HG02642 (cell line): ENCODE measurements at regions not wholly inside any gene's neighbourhood (a gene's known extent, or its start where the extent isn't known, plus 50 kb on each side); places are given as distances from the start of the nearest gene placed in this dataset.

Source experiments
- ATAC-seq: cut with Tn5 transposase; IDR thresholded peaks from one replicate; pipeline ENCODE4 v1.9.1; 2021; ENCODE audit warnings: mild to moderate bottlenecking; ENCODE audit not compliant: unreplicated experiment, poor library complexity

GRCh38 chr13:87868731-87869130, 197.6 kb downstream of the SLITRK5 start:
- no peak for ATAC-seq

GRCh38 chr13:87872813-87873212, 201.6 kb downstream of the SLITRK5 start:
- ATAC-seq = no peak

GRCh38 chr13:87877477-87877876, 206.3 kb downstream of the SLITRK5 start:
- no peak for ATAC-seq

GRCh38 chr13:87878706-87879105, 207.5 kb downstream of the SLITRK5 start:
- ATAC-seq = no peak

- ATAC-seq = no peak
Observed at GRCh38 chr13:87884884-87885283, 213.7 kb downstream of the SLITRK5 start.

- no peak for ATAC-seq
Observed at GRCh38 chr13:87887459-87888123, 216.4 kb downstream of the SLITRK5 start.

GRCh38 chr13:87889254-87889653, 218.1 kb downstream of the SLITRK5 start:
- no peak for ATAC-seq

- no peak for ATAC-seq
Observed at GRCh38 chr13:87893186-87893585, 222.0 kb downstream of the SLITRK5 start.

GRCh38 chr13:87894059-87894458, 222.9 kb downstream of the SLITRK5 start:
- no peak for ATAC-seq

GRCh38 chr13:87903553-87903952, 232.4 kb downstream of the SLITRK5 start:
- no peak for ATAC-seq

GRCh38 chr13:87906411-87906810, 235.2 kb downstream of the SLITRK5 start:
- no peak for ATAC-seq

GRCh38 chr13:87907202-87907601, 236.0 kb downstream of the SLITRK5 start:
- ATAC-seq = no peak

GRCh38 chr13:87919956-87920355, 248.8 kb downstream of the SLITRK5 start:
- no peak for ATAC-seq

- no peak for ATAC-seq
Observed at GRCh38 chr13:87923753-87924152, 252.6 kb downstream of the SLITRK5 start.

GRCh38 chr13:87925006-87925405, 253.8 kb downstream of the SLITRK5 start:
- no peak for ATAC-seq

- ATAC-seq = no peak
Observed at GRCh38 chr13:87940776-87941175, 269.6 kb downstream of the SLITRK5 start.

- no peak for ATAC-seq
Observed at GRCh38 chr13:87941226-87941625, 270.1 kb downstream of the SLITRK5 start.

GRCh38 chr13:87942205-87942604, 271.0 kb downstream of the SLITRK5 start:
- no peak for ATAC-seq

GRCh38 chr13:87944038-87944437, 272.9 kb downstream of the SLITRK5 start:
- no peak for ATAC-seq

GRCh38 chr13:87952377-87952776, 281.2 kb downstream of the SLITRK5 start:
- no peak for ATAC-seq

- ATAC-seq = no peak
Observed at GRCh38 chr13:87953381-87953780, 282.2 kb downstream of the SLITRK5 start.

GRCh38 chr13:87954091-87954490, 282.9 kb downstream of the SLITRK5 start:
- ATAC-seq = no peak

GRCh38 chr13:87961546-87961945, 290.4 kb downstream of the SLITRK5 start:
- no peak for ATAC-seq
